CD4-positive, alpha-beta T cell treated with Interferon gamma for 1 hour (primary cell): ENCODE measurements at regions not wholly inside any gene's neighbourhood (a gene's known extent, or its start where the extent isn't known, plus 50 kb on each side); places are given as distances from the start of the nearest gene placed in this dataset.

ENCODE experiments used
- DNase-seq: peaks from one replicate; pipeline ENCODE4 v3.0.0-alpha.2; 2020

- no peak for DNase-seq
These were observed 500.1 kb downstream of the ENC1 start for GRCh38 chr5:74140409-74140808.

DNA sequence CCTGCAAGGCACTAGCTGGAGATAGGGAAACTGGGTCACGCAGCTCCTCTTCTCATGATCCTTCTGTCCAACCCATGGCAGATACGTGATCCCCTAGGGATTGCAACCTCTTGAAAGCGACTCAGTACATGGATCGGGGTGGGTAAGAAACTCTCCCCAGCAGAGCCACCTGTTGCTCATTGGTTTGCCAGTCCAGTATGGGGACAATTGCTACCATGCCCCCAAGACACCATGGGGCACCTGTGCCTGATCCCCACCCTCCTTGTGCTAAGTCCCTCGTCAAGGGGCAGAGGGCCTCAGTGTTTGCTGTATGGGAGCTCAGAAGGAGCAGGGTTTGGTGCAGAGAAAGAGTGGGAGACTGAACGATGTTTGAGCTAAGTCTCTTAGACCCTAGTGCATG, 500.9 kb downstream of the ENC1 start:
- DNase-seq = no peak

DNA sequence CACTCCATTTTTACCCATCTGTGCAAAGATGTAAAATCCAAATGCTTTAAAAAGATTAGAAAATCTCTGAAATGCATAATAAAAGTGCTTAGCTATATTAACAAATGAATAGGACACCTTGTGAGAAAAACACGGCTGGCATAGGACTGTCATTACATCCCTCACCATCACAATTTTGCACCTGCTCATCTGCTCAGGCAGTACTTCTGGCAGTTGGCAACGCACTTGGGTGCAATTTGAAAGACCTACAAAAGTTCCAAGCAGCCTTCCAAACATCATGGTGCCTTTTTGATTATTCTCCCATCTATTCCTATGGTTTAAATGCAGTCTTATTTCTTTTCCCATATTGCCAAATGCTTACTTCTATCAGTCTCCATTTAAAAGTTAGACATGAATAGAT, 501.8 kb downstream of the ENC1 start:
- DNase-seq = no peak

DNA sequence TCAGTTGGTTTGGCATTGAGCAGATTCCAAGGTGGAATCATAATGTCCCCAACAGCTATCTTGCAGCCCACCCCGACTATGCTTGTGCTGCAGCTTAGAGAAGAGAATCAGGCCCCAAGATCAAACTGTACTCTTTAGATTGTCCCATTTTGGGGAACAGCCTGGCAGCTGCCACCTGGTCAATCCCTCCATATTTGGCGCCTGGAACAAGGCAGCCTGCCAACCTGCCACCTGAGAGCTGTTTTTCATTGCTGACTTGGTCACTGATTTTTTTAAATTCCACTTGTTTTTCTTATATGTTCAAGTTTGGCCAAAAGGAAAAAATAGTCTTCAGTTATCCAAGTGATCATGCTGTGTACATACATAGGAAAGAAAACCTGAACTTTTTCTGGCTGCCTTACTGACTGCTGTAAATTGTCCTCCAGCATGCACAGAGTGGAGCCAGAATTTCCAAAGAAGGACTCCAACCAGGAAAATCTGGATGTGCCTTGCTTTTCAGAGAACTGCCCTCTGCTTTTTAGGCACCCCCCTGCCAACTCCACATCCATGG, 504.2 kb downstream of the ENC1 start:
- no peak for DNase-seq

DNA sequence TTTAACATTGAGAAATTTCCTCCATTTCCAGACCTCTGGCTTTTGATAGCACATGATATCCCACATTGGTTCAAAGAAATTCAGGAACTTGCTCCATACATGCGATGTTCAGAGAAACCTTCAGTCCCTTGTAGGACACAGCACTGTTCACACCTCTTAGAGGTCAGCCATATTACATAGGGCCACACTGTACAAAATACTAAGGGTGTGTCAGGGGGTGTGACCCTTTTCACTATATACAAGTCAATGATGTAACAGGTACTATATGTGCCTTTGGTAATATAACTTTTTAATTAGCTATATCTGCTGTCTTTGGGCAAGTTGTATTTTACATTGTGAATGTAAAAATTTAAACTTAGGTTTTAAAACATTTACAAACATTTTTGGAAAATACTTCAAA, 505.5 kb downstream of the ENC1 start:
- DNase-seq = no peak

- no peak for DNase-seq
These were observed 506.5 kb downstream of the ARHGEF28 start for GRCh38 chr5:74132485-74132884.

DNA sequence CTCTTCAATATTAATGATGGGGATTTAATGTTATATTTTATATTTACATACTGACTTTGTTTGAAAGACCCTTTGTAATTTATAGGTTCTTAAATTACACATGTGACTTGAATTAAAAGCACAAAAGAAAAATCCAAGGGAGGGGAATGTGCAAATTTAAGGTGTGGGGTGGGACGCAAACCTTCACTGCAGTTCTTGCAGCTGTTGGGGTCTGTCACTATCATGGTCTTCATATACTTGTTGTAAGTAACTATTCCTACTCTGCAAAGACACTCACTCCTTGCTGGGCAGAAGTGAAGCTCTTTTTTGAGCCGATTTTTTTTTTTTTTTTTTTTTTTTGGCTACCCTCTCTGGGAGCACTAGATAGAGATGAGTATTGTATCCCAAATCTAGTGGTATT, 505.3 kb downstream of the ARHGEF28 start:
- DNase-seq = no peak

- DNase-seq = no peak
These were observed 504.3 kb downstream of the ARHGEF28 start for GRCh38 chr5:74130155-74130897.

DNA sequence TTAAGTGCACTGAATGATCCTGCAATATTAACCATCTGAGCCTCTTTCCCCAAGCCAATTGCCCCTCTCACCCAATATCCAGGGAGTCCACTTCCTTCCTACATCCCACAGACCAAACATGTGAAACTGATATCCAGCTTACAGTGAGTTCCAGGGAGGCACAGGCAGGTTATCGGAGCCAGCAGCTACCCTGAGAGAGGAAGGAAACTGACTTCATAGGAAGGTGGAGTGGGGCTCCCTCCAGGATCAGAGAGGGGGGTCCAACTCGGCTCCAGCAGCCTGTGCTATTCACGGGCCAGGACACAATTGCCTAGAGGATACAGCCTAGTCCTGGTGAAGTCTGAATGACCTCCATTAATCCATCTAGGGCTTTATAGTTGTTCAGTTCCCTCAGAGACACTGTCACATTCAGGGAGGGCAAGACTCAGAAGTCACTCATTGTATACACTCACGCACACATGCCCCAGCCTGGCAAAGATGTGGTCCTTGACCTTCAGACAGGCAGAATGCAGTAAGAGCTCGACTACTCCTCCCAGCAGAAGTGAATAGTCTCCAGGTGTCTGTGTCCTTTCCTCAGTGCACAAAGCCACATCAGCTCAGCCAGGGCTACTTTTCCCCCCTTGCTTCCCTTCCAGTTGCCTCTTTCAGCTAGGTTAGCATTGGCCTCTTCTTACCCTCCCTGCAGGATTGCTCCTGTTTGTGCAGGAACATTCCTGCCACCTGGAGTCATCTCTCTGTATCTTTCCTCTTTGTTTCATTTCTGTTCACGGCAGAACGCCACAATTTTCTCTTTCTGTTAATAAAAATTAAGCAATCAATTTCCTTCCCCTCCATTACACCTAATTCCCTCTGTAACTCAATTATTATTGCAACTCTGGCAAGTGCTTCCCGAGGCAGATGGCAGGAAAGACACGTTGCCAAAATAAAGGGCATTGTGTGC, 501.7 kb downstream of the ARHGEF28 start:
- DNase-seq = no peak

GRCh38 chr5:74126294-74126693, 500.3 kb downstream of the ARHGEF28 start:
- no peak for DNase-seq

DNA sequence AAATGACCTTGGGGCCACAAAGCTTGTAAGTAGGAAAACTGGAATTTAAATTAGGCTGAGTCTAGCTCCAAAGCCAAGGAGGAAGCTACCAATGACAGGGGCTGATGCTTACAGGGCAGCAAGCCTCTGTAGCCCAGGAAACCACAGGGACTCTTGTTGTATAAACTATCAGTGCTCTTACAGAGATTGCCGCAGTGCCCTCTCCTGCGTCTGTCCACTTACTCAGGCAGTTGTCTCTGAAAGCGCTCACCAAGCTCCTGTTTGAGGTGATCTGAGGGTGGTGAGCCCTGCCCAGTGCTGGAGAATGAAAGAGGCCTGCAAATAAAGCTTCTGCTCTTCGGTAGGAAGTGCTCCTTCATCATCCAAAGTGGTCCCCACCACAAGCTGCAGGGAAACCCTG, 498.8 kb downstream of the ARHGEF28 start:
- DNase-seq = no peak

GRCh38 chr5:74123929-74124328, 497.9 kb downstream of the ARHGEF28 start:
- no peak for DNase-seq

DNA sequence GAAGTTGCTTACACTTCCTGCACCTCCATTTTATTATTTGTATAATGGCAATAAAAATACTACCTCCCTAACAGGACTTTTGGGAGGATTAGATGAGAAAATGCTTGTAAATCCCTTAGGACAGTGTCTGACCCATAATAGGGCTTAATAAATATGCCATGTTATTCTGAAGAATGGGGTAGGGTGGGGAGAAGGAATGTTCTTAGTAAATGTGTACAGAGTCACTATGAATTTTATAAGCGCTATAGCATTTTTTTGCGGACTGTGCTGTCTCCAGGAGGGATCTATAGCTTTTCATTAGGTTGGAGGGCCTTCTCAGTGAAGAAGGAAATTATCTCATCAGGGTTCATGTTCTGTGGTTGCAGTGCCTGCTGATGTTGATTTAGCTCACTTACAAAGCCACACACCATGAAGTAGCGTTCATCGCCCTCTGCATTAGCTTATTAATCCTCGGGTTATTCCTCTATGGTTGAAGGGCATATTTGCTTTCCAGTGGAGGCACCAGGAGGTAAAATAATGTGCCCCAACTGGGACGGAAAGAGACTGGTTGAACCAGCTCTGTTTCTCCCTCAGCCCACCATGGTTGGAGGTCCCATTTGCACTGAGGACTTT, 497.1 kb downstream of the ARHGEF28 start:
- no peak for DNase-seq

GRCh38 chr5:74122175-74122574, 496.2 kb downstream of the ARHGEF28 start:
- no peak for DNase-seq

- DNase-seq = no peak
These were observed 494.6 kb downstream of the ARHGEF28 start for GRCh38 chr5:74120585-74120984.

- no peak for DNase-seq
These were observed 492.1 kb downstream of the ARHGEF28 start for GRCh38 chr5:74118071-74118470.

DNA sequence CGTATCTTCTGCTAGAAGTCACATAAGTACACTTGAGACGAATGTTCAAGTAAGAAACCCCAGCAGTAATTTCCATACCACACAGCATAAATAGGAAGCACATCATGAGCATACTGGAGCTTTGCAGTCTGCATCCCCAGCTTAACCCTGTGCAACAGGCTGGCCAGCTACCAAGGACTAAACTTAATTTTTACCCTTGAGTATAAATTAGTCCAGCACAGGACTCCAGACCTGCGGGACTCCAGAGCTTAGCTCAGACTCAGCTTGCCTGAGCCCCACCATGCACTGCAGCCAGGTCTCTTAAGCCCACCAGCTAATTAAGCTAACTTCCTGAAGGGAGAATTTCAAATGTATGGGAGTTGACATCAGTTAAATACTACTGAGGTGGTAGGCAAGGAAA, 491.0 kb downstream of the ARHGEF28 start:
- DNase-seq = no peak

DNA sequence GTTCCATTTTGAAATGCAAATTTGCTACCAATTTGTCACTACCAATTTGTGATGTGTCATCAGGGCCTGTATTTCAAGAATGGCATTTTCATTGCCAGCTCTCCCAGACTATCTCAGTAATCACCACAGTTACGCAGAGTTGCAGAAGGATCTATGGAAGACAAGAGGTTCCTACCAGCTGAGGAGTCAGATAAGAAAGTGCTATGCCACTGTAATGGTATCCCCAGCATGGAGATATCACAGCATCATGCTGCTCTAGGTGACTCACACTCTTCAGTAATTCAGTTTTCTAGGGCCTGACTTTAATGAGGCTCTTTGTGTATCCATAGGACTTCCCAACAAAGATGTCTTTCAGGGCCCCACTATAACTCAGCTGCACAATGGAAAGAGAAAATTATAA, 490.3 kb downstream of the ARHGEF28 start:
- no peak for DNase-seq

DNA sequence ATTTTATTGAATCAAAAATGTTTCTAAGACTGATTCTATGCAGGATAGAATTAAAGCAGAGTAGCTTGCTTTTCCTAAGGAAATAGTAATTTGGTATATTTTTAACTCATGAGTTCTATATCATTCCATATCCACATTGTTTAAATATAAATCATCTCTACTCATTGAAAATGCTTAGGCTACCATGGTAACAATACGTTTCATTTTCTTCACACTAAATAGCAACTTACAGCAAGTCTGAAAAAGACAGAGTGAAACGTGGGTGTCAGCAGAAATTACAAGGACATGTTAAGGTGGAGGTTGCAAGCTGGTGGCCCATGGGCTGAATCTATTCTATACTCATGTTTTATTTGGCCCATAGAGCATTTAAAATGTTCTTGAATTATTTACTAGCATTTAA, 487.9 kb downstream of the ARHGEF28 start:
- no peak for DNase-seq

GRCh38 chr5:74113196-74113540, 487.2 kb downstream of the ARHGEF28 start:
- no peak for DNase-seq

DNA sequence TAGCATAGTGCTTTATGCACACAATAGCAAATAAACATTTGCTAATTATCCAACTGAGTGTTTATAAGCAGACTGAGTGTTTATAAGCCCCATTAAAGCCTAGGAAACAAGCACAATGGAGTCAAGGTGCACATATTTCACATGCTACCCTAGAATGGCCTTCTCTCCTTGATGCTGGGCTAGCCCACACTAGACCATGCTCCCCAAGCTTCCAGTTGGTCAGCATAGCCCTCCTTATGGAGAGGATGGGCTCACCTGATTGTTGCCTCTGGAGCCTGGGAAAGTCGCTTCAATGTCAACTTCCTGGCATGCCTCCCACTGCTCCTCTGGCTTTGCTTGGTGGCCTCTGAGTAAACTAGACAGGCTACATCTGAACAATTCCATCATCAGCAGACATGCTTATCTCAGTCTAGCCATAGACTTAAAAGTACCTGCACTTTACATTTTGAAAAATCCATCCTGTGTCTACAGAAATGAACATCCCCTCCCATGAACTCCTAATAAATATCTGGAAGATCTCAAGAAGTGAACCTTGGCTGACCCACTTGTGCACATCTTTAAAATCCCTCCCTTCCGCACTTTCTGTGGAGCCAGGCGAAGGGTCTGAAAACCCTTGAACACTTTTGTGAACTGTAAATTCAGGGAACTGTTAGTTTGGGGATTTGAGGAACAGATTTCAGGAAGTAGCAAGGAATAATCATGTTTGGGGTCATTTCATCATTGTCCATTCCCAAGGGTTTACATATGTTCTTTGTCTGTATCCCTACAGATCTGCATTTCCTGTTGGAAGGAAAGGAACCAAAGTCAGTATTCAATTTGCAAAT, 486.6 kb downstream of the ARHGEF28 start:
- DNase-seq = no peak

DNA sequence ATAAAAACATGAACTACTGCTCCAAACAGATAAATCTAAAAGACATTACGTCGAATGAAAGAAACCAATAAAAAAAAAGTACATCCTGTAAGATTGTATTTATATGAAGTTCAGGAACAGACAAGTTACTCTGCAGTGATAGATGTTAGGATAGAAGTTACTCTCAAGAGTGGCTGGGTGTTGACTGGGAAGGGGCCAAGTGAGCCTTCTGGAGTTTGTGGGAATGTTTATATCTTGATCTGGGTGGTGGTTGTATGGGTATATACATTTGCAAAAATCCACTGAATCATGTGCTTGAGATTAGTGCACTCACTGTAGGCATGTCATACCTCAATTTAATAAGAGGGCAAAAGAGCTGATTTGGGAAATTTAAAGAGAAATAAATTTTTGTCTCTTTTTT, 485.8 kb downstream of the ARHGEF28 start:
- DNase-seq = no peak

DNA sequence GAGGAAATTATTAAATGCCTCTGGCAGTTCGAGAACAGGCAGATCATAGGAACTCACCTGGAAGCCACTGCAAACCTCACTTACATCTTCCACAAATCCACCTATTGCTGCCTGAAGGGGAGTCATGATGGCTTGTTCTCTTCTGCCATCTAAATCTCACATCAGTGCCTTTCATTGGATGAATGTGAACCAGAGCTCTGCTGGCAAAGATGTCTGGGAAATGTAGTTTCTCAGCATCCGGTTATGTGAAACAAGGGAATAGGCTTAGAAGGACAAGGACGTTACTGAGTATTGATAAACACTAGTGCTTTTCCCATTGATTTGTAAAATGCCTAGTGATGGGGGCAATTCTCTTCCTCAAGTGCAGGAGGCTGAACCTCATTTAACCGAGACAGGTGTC, 483.3 kb downstream of the ARHGEF28 start:
- no peak for DNase-seq
